22Rv1 (cell line): ENCODE measurements at regions not wholly inside any gene's neighbourhood (a gene's known extent, or its start where the extent isn't known, plus 50 kb on each side); places are given as distances from the start of the nearest gene placed in this dataset.
A peak's percentile ranks its signal among the peaks of the same experiment; 100 is the strongest.

Experiments used
- H3K27ac ChIP-seq: fragments of 450-650 bp; 2 replicates; pipeline ENCODE4 v1.5.1; 2017
- ZFX ChIP-seq: fragments of 450-650 bp; IDR thresholded peaks from 2 replicates; pipeline ENCODE4 v1.6.1; 2017; ENCODE audit warnings: antibody characterized with exemption, borderline replicate concordance
- TF ChIP-seq, protein P1 (sequence below): fragments of 450-650 bp; IDR thresholded peaks from 2 replicates; pipeline ENCODE4 v1.5.1; 2017; ENCODE audit warnings: mild to moderate bottlenecking

DNA sequence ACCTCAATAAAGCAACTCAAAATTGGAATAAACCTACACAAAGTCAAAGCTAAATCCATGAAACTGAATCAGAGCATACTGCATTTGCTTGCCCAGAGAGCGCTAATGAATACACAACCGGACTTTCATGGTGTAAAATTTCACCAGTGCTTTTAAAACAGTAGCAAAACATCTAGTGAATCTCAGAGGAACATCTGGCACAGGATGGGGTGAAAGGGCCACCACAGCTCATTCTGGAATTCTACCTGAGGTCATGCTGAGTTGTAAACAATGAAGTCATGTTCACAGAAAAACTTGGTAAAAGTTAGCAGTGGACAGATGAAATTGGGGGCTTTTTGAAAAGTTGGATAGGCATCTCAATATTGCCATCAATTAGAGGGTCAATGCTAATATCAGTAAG is 125.6 kb upstream of the STXBP5 start:
- H3K27ac ChIP-seq: no peak overlapping the region
- TF ChIP-seq, protein P1, sequence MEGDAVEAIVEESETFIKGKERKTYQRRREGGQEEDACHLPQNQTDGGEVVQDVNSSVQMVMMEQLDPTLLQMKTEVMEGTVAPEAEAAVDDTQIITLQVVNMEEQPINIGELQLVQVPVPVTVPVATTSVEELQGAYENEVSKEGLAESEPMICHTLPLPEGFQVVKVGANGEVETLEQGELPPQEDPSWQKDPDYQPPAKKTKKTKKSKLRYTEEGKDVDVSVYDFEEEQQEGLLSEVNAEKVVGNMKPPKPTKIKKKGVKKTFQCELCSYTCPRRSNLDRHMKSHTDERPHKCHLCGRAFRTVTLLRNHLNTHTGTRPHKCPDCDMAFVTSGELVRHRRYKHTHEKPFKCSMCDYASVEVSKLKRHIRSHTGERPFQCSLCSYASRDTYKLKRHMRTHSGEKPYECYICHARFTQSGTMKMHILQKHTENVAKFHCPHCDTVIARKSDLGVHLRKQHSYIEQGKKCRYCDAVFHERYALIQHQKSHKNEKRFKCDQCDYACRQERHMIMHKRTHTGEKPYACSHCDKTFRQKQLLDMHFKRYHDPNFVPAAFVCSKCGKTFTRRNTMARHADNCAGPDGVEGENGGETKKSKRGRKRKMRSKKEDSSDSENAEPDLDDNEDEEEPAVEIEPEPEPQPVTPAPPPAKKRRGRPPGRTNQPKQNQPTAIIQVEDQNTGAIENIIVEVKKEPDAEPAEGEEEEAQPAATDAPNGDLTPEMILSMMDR: no peak
- TF ChIP-seq ZFX: no peak

DNA sequence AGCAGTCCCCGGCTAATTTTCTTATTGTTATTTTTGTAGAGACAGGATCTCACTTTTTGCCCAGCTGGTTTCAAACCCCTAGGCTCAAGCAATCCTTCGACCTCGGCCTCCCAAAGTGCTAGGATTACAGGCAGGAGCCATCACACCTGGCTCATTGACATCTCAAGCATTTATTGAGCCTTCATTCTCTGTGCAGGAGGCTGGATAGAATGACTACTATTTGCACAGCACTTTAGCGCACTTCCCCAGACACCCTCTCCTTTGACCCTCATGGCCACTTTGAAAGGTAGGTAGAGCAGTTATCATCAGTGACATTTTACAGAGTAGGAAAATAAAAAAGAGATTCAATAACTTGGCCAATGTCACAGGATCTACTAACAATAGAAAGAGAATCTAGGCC is 124.0 kb upstream of the STXBP5 start:
- H3K27ac ChIP-seq: no peak overlapping the region; the same call in 1 of the 2 replicates
- TF ChIP-seq ZFX: no peak
- TF ChIP-seq, protein P1: no peak

DNA sequence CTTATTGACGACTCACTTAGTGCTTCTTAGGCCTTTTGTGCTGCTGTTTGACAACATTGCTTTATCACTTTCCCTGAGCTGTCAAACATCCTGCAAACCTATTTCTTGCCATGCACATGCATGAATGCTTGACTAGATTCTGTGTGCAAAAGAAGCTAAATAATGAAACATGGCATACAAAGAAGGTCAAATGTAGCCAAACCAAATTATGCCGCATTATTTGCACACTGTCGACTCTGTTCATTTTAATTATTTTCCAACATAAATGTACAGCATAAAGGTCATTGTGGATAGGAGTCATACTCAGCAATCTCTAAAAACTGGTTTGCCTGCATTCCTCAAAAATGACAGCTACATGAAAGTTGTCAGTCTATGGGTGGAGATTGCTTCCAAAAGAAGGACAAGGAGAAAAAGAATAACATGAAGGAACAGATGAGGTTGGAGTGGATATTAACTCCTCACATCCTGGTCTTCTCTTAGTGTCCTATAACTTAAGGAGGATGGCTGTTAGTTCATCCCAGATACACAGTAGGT is 123.1 kb upstream of the STXBP5 start:
- TF ChIP-seq ZFX: no peak
- TF ChIP-seq, protein P1: no peak
- peak overlapping the region; percentile 47 for H3K27ac ChIP-seq

DNA sequence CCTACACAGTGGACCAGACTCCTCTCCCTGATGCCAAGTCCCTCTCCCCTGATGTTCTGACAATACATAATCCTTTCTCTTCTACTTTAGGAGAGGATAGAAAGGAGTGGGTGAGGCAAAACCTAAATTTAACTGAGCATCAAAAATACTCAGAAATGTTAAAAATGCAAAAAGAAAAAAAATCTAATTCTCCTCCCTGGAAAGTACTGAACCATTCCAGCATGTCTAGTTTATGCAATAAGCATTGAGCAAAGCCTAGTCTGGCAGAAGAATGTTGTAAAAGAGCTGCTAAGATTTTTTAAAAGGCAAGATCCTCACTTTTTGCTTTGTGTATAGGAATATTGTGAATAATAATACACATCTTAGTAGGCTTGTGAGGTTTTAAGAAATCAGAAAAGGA is 116.6 kb upstream of the STXBP5 start:
- TF ChIP-seq, protein P1: no peak
- TF ChIP-seq ZFX: no peak

DNA sequence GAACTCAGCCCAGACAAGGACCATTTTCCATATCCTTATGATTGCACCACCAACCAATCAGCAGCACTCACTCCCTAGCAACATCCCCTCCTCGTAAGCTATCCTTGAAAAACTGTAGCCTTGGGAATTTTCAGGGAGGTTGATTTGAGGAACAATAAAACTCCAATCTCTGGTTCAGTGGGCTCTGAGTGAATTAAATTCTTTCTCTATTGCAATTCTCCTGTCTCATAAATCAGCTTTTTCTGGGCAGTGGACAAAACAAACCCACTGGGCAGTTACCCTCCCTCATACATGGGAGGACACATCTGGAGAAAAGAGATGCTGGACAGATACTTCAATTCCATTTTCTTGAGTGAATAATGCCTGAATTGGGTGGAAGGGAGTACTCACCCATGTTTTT is 115.4 kb upstream of the STXBP5 start:
- TF ChIP-seq, protein P1: no peak
- no peak for TF ChIP-seq ZFX
- no peak overlapping the region for H3K27ac ChIP-seq

More for the DNA sequence above, 116.6 kb upstream of the STXBP5 start:
- no peak overlapping the region for H3K27ac ChIP-seq

DNA sequence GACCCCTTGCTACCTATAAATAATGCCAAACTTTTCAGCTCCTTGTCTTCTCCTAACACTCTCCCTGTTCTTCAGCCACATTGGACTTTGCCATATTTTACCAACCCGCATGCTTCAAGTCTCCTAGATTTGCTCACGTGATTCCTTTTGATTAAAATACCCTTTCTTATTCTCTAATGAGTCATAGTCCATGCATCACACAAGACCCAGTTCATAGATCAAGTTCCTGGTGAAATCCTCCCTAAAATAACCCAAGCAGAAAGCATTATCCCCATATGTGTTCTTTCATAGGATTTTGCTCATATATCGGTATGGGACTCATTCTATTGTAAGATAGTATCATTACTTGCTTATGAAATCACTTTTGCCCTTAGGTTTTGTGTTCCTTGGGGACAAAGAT is 108.9 kb upstream of the STXBP5 start:
- H3K27ac ChIP-seq: no peak overlapping the region
- TF ChIP-seq, protein P1: no peak
- TF ChIP-seq ZFX: no peak

DNA sequence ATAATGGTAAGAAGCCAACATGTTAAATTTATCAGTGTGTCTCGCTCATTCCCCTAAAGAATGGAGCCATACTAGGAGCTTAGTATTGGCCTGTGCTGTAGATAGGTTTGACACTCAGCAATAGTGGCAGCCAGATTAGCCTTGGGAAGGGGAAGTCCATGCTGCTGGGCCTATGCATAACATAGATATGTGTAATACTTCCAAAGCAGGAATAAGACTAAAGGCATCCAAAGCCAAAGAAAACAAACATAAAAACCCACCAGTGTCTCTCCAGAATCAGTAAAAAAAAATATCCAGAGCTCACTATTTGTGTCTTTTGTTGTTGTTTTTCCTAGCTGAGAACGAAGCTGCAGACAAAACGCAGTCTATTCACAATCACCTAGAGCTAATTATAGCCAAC is 104.2 kb upstream of the STXBP5 start:
- TF ChIP-seq ZFX: no peak
- TF ChIP-seq, protein P1: no peak
- no peak overlapping the region for H3K27ac ChIP-seq
